Body of pancreas (tissue), 4 donors: ENCODE measurements at regions not wholly inside any gene's neighbourhood (a gene's known extent, or its start where the extent isn't known, plus 50 kb on each side); places are given as distances from the start of the nearest gene placed in this dataset.

Experiments
- ATAC-seq: fragments of 150-250 bp; one replicate; pipeline ENCODE4 v1.9.1; 2016
- DNase-seq, 4 donors: peaks; one replicate each; pipeline ENCODE4 v3.0.0-alpha.2; 2019
- H3K27ac ChIP-seq, 4 donors: fragments of 200-600 bp; sonication (generic); 1 replicate in 3 of 4; 2 replicates in 1 of 4; pipeline versions ENCODE4 v1.5.1 to v1.6.1; 2016 to 2019; ENCODE audit warnings: mild to moderate bottlenecking in 1 of 4, mixed read lengths in 1 of 4, moderate library complexity in 1 of 4
- H3K27me3 ChIP-seq, 2 donors: fragments of 200-600 bp; sonication (generic); one replicate each; pipeline ENCODE4 v1.6.0; 2016; ENCODE audit warnings: mild to moderate bottlenecking in 1 of 2
- H3K36me3 ChIP-seq, 2 donors: fragments of 200-600 bp; sonication (generic); replicated peaks in 1 of 2; 2 replicates each; pipeline ENCODE4 v1.5.1; 2016; ENCODE audit warnings: low read depth in 2 of 2; ENCODE audit not compliant: insufficient read depth in 1 of 2
- H3K4me1 ChIP-seq: fragments of 200-600 bp; sonication (generic); one replicate; pipeline ENCODE4 v1.6.0; 2016
- H3K4me3 ChIP-seq, 2 donors: fragments of 200-600 bp; sonication (generic); 1 replicate in 1 of 2; 2 replicates in 1 of 2; pipeline ENCODE4 v1.5.1; 2016 to 2019
- H3K9me3 ChIP-seq, 3 donors: fragments of 200-600 bp; sonication (generic); 1 replicate in 2 of 3; 2 replicates in 1 of 3; pipeline ENCODE4 v1.5.1; 2016
- POLR2A ChIP-seq, 3 donors: fragments of 450-650 bp; IDR thresholded peaks; one replicate each; pipeline ENCODE4 v1.6.1; 2016; ENCODE audit warnings: antibody characterized with exemption in 3 of 3, mild to moderate bottlenecking in 2 of 3
- WGBS, 2 donors: methylation state at CpG; one replicate each; pipeline ENCODE4 v1.1.5; 2017; 5-methylcytosine and 5-hydroxymethylcytosine counted together
- intact Hi-C: fragments of 100-400 bp; cut with DNase I; formaldehyde crosslinking; loops from one replicate; pipeline ENCODE4 v1.15.1; 2023
- TF ChIP-seq, protein P1 (sequence below), 7 experiments: fragments of 450-650 bp in 4 of 7; fragments of 200-600 bp in 3 of 7; sonication (generic) in 3 of 7; IDR thresholded peaks; one replicate each; pipeline ENCODE4 v1.5.1; 2016 to 2019; ENCODE audit warnings: antibody characterized with exemption in 7 of 7

DNA sequence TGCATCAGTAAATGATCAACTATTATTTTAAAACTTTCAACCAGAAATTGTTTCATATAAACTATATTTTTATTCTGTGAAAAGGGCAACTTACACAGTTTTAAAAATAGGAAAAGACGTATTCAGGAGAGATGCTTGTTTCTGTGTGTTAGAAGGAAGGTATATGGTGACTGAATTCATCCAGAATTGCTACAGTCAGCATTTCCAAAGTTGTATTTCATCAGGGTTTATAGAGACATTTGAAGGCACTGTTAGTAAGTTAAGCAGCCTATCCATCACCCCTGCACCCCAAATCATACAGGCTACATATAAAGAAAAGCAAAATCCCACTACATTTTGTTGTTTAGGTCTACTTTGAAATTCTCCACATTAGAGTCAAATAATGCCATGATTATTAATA, 716.0 kb downstream of the KCTD16 start:
- intact Hi-C loops = no loop called here
- no peaks in the 10 kb centered on the region for H3K9me3 ChIP-seq
- H3K27ac ChIP-seq = no peak overlapping the region
- no peak for TF ChIP-seq POLR2A (IDR thresholded peaks at IDR 0.05)
- TF ChIP-seq, protein P1, sequence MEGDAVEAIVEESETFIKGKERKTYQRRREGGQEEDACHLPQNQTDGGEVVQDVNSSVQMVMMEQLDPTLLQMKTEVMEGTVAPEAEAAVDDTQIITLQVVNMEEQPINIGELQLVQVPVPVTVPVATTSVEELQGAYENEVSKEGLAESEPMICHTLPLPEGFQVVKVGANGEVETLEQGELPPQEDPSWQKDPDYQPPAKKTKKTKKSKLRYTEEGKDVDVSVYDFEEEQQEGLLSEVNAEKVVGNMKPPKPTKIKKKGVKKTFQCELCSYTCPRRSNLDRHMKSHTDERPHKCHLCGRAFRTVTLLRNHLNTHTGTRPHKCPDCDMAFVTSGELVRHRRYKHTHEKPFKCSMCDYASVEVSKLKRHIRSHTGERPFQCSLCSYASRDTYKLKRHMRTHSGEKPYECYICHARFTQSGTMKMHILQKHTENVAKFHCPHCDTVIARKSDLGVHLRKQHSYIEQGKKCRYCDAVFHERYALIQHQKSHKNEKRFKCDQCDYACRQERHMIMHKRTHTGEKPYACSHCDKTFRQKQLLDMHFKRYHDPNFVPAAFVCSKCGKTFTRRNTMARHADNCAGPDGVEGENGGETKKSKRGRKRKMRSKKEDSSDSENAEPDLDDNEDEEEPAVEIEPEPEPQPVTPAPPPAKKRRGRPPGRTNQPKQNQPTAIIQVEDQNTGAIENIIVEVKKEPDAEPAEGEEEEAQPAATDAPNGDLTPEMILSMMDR (IDR thresholded peaks at IDR 0.05) = no peak
- H3K4me1 ChIP-seq = no peaks in the 10 kb centered on the region
- DNase-seq = no peak
- H3K27me3 ChIP-seq = no peaks in the 10 kb centered on the region
- H3K36me3 ChIP-seq = no peaks in the 10 kb centered on the region
- no peak overlapping the region for H3K4me3 ChIP-seq
- 86 to 87% methylated on average over 1 of the region's 1 CpG for WGBS, 2 donors
- ATAC-seq = no peak

- no peak overlapping the region for H3K4me3 ChIP-seq
- no peaks in the 10 kb centered on the region for H3K9me3 ChIP-seq
- no peak for TF ChIP-seq POLR2A (IDR thresholded peaks at IDR 0.05)
- TF ChIP-seq, protein P1 (IDR thresholded peaks at IDR 0.05) = no peak
- intact Hi-C loops = no loop called here
- H3K27ac ChIP-seq = no peak overlapping the region
- H3K4me1 ChIP-seq = no peaks in the 10 kb centered on the region
- H3K27me3 ChIP-seq = no peaks in the 10 kb centered on the region
- no peak for ATAC-seq
- DNase-seq = no peak
- no peaks in the 10 kb centered on the region for H3K36me3 ChIP-seq
- WGBS, 2 donors = 75 to 84% methylated on average over 3 of the region's 3 CpGs
Measured at GRCh38 chr5:144882739-144883283, 712.1 kb downstream of the KCTD16 start.

DNA sequence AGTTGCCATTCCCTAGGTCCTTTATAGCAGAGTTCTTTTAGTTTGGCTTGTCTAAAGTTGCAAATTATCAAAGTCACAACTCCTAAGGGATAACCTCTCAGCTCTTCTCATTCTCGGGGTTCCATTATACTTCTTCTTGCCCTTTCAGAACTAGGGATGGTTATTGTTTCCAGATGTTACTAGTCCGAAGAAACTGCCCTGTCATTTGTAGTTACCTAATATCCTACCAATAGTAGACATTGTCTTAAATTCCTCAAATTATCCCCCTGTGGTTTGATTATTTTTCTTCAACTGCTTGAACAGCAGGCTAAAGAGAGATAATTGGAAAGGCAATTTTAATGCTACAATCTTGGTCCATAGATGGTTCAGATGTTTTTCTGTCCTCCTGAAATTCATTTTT, 709.8 kb downstream of the KCTD16 start:
- no peak overlapping the region for H3K4me3 ChIP-seq
- H3K4me1 ChIP-seq = no peaks in the 10 kb centered on the region
- WGBS, 2 donors = 70 to 83% methylated on average over 2 of the region's 2 CpGs
- intact Hi-C loops = no loop called here
- ATAC-seq = no peak
- no peaks in the 10 kb centered on the region for H3K36me3 ChIP-seq
- no peaks in the 10 kb centered on the region for H3K9me3 ChIP-seq
- DNase-seq = no peak
- H3K27me3 ChIP-seq = no peaks in the 10 kb centered on the region
- no peak for TF ChIP-seq POLR2A (IDR thresholded peaks at IDR 0.05)
- TF ChIP-seq, protein P1 (IDR thresholded peaks at IDR 0.05) = no peak
- H3K27ac ChIP-seq = no peak overlapping the region

GRCh38 chr5:144876990-144877389, 706.3 kb downstream of the KCTD16 start:
- Histone ChIP-seq H3K27me3 (no peaks in the 10 kb centered on the region), H3K27ac (no peak overlapping the region), H3K9me3 (no peaks in the 10 kb centered on the region), H3K36me3 (no peaks in the 10 kb centered on the region), H3K4me3 (no peak overlapping the region), H3K4me1 (no peaks in the 10 kb centered on the region)
- ATAC-seq = no peak
- no peak for DNase-seq
- intact Hi-C loops = no loop called here
- no peak for TF ChIP-seq POLR2A (IDR thresholded peaks at IDR 0.05)
- TF ChIP-seq, protein P1 (IDR thresholded peaks at IDR 0.05) = no peak

DNA sequence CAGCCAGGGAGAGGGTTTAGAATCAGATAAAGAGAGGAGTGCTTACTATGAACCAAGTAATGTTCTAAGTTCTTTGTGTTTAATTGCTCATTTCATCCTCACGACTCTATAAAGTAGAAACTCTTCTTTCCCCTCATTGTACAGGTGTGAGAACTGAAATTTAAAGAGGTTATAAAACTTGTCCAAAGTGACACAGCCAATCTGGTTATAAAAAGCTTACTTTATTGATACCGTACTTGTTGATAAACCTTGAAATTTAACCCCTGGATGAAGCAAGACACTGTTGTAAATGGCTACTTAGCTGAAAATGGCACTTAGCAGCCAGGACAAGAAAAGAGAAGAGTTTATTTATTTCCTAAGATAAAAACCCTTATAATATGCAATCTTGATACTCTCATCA, 702.4 kb downstream of the KCTD16 start:
- TF ChIP-seq POLR2A (IDR thresholded peaks at IDR 0.05) = no peak
- TF ChIP-seq, protein P1 (IDR thresholded peaks at IDR 0.05) = no peak
- ATAC-seq (no peak), DNase-seq (no peak)
- H3K27me3 ChIP-seq = no peaks in the 10 kb centered on the region
- H3K36me3 ChIP-seq = no peaks in the 10 kb centered on the region
- no peak overlapping the region for H3K27ac ChIP-seq
- whole genome bisulfite sequencing, 2 donors = 46 to 76% methylated on average over 2 of the region's 2 CpGs
- H3K4me1 ChIP-seq = no peaks in the 10 kb centered on the region
- intact Hi-C loops = no loop called here
- no peak overlapping the region for H3K4me3 ChIP-seq
- no peaks in the 10 kb centered on the region for H3K9me3 ChIP-seq
